ENCODE measurements at regions not wholly inside any gene's neighbourhood (a gene's known extent, or its start where the extent isn't known, plus 50 kb on each side); places are given as distances from the start of the nearest gene placed in this dataset.

DNA sequence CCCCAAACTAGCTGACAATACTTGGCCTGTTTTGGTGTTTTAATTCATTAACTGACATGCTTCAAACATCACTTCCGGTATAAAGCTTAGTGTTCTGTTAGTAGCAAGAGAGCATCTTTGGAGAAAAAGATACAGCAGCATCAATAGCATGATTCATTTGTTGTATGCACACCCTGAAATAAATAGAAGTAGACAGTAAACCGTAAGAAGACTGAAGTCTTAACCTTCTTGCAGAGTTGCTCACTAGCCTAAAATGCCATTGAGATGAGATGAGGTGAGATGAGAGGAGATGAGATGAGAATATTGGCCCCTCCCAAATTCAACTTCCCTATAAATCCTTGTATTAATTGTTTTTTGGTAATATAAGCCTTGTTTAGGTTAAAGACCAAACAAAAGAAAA lies 108.8 kb downstream of the TNFSF18 start:
- TF ChIP-seq EZH2 (IDR thresholded peaks at IDR 0.05) (no peak), POLR2AphosphoS5 (IDR thresholded peaks at IDR 0.05; ENCODE audit: borderline replicate concordance, low read depth, low read length) (no peak), FOXP2 (optimal IDR thresholded peaks at IDR 0.05; ENCODE audit: control extremely low read depth, extremely low read length, insufficient read depth) (no peak)

Data from SK-N-MC (cell line).